Kidney (tissue), 13 donors: ENCODE measurements at regions not wholly inside any gene's neighbourhood (a gene's known extent, or its start where the extent isn't known, plus 50 kb on each side); places are given as distances from the start of the nearest gene placed in this dataset.

Source experiments
- DNase-seq, 5 donors: peaks; one replicate each; pipeline ENCODE4 v3.0.0-alpha.2; 2013 to 2020
- FAIRE-seq: peaks from 2 replicates; lab custom pipeline; 2012; peaks lifted over from hg19 to GRCh38; lab: Jason Lieb, UNC
- H3K27ac ChIP-seq, 2 donors: one replicate each; pipeline ENCODE4 v1.7.0; 2013; ENCODE audit warnings: low read depth in 2 of 2, low read length in 2 of 2, inconsistent platforms in 1 of 2
- H3K27me3 ChIP-seq: one replicate; pipeline ENCODE4 v1.7.1; 2013; ENCODE audit warnings: low read length, inconsistent platforms; ENCODE audit not compliant: control insufficient read depth, insufficient read depth
- H3K36me3 ChIP-seq, 3 donors: one replicate each; pipeline versions ENCODE4 v1.7.0 to v1.7.1; 2013; ENCODE audit warnings: low read length in 3 of 3, control low read depth in 1 of 3, inconsistent platforms in 1 of 3; ENCODE audit not compliant: insufficient read depth in 3 of 3, control insufficient read depth in 2 of 3
- H3K4me1 ChIP-seq, 3 donors: one replicate each; pipeline versions ENCODE4 v1.7.0 to v1.7.1; 2013; ENCODE audit warnings: low read length in 3 of 3, inconsistent platforms in 1 of 3, low read depth in 1 of 3; ENCODE audit not compliant: control insufficient read depth in 2 of 3, insufficient read depth in 2 of 3
- H3K4me3 ChIP-seq, 3 donors: one replicate each; pipeline versions ENCODE4 v1.7.0 to v1.8.1; 2013; ENCODE audit warnings: low read length in 3 of 3, control low read depth in 1 of 3, inconsistent platforms in 1 of 3
- H3K9ac ChIP-seq, 3 donors: one replicate each; pipeline versions ENCODE4 v1.7.0 to v1.7.1; 2013; ENCODE audit warnings: low read length in 3 of 3, control low read depth in 1 of 3, inconsistent platforms in 1 of 3
- H3K9me3 ChIP-seq, 3 donors: one replicate each; pipeline versions ENCODE4 v1.7.0 to v1.7.1; 2013; ENCODE audit warnings: low read length in 3 of 3, control low read depth in 1 of 3, inconsistent platforms in 1 of 3; ENCODE audit not compliant: control insufficient read depth in 2 of 3, insufficient read depth in 1 of 3
- intact Hi-C: fragments of 100-400 bp; cut with DNase I; formaldehyde crosslinking; loops from one replicate; pipeline ENCODE4 v1.11.1; 2022
- TF ChIP-seq, protein P1 (sequence below): IDR thresholded peaks from 3 replicates; pipeline ENCODE4 v1.5.1; 2012; ENCODE audit warnings: mild to moderate bottlenecking, moderate library complexity, borderline replicate concordance; ENCODE audit not compliant: insufficient read depth; ENCODE audit errors: extremely low read depth
- donor health status: control.
- donor health status: control.
- donor health status: control.
- donor health status: control.
- donor health status: control.
- donor health status: DM: yes; HTN: yes; CAD: no.
- donor health status: Normal renal cell carcinoma (clear cell type).

DNA sequence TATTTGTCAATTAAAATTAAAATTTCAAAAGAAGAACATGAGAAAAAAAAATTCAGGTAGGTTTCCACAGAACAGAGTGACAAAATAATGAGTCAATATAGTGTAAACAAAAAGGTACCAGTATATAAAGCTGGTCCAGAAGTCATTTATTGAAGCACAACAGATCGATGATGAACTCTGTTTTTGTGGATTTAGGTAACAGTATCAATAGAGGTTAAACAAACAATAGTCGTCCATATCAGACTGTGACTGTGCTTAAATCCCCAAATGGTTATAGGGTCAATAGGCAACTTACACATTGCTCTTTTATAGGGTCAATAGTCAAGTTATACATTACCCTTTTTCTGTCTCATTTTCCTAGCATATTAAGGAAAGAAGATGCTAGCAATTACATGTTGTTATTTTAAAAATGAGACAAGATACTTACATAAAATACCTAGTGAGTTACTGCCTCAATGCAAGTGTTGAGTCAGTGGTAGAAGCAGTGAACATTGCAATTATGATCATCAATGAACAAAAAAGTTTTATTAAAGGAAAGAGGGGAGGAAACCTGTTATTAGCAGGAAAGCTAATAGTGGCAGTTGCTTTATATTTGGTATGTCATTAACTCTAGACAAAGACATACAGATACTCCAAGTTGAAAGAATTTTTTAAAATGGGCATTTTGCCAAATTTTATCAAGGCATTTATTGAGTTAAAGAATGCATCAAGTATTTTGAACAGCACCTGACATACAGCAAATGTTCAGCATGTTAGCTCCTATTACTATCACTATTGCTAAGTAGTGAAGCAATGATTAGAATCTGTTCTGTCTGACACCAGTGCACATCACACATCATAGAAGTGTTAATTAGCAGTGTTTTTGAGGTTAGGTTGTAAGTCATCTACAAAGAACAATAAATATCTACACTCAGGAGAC is 102.9 kb downstream of the CCER1 start:
- FAIRE-seq (no peak), DNase-seq (no peak)
- no peak overlapping the region for H3K27ac ChIP-seq
- no peaks in the 10 kb centered on the region for H3K4me1 ChIP-seq
- H3K9ac ChIP-seq, result no peak overlapping the region
- H3K9me3 ChIP-seq, result no peaks in the 10 kb centered on the region
- H3K4me3 ChIP-seq, result no peak overlapping the region
- intact Hi-C loops, result no loop called here
- TF ChIP-seq, protein P1, sequence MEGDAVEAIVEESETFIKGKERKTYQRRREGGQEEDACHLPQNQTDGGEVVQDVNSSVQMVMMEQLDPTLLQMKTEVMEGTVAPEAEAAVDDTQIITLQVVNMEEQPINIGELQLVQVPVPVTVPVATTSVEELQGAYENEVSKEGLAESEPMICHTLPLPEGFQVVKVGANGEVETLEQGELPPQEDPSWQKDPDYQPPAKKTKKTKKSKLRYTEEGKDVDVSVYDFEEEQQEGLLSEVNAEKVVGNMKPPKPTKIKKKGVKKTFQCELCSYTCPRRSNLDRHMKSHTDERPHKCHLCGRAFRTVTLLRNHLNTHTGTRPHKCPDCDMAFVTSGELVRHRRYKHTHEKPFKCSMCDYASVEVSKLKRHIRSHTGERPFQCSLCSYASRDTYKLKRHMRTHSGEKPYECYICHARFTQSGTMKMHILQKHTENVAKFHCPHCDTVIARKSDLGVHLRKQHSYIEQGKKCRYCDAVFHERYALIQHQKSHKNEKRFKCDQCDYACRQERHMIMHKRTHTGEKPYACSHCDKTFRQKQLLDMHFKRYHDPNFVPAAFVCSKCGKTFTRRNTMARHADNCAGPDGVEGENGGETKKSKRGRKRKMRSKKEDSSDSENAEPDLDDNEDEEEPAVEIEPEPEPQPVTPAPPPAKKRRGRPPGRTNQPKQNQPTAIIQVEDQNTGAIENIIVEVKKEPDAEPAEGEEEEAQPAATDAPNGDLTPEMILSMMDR, result no peak
- H3K27me3 ChIP-seq, result no peaks in the 10 kb centered on the region
- H3K36me3 ChIP-seq, result no peaks in the 10 kb centered on the region

DNA sequence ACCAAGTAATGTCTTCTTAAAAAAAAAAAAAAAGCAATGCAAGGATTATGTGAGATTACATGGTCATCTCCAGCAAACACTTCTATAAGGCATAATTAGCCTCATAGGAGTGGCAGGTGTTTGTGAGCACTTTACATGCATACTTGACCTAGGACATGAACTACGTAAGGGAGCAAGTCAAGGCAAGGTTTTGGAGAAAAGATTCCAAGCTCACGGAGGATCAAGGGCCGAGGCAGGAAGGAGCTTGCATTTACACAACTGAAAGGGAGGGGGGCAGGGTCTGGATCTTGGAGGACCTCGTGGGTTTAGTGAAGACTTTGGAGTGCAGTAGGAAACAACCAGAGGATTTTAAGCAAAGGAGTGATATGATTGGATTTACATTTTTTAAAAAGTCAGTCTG is 112.5 kb downstream of the CCER1 start:
- no peak for DNase-seq
- Histone ChIP-seq H3K9me3 (no peaks in the 10 kb centered on the region), H3K36me3 (no peaks in the 10 kb centered on the region), H3K4me3 (no peak overlapping the region), H3K27ac (no peak overlapping the region), H3K27me3 (no peaks in the 10 kb centered on the region), H3K9ac (no peak overlapping the region), H3K4me1 (no peaks in the 10 kb centered on the region)
- FAIRE-seq, result no peak
- intact Hi-C loops, result no loop called here
- TF ChIP-seq, protein P1, result no peak

DNA sequence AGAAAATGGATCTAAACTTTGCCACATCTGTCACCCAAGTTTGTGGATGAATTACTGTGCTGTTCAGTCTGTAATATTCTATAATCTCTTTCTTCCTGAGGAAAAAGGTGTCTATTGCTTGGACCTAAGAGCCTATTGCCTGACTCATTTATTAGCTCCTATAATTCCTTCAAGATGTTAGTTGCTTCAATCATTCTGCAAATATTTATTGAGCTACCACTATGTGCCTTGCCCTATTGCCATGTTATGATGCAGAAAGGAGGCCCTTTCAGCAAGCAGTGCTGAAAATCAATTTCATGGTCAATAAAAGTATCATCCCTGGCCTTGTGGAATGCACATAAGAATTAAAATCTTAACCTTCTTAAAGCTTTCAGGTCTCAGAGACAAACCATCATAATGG is 113.6 kb downstream of the CCER1 start:
- Histone ChIP-seq H3K27ac (no peak overlapping the region), H3K4me1 (no peaks in the 10 kb centered on the region), H3K9ac (no peak overlapping the region), H3K9me3 (no peaks in the 10 kb centered on the region), H3K36me3 (no peaks in the 10 kb centered on the region), H3K4me3 (no peak overlapping the region), H3K27me3 (no peaks in the 10 kb centered on the region)
- DNase-seq, result no peak
- TF ChIP-seq, protein P1, result no peak
- FAIRE-seq, result no peak
- intact Hi-C loops, result no loop called here
